UCSD-AML1 (cell line): ENCODE measurements at regions not wholly inside any gene's neighbourhood (a gene's known extent, or its start where the extent isn't known, plus 50 kb on each side); places are given as distances from the start of the nearest gene placed in this dataset.
"Not testable (repeated sequence)": the region's sequence is repeated elsewhere in the genome, so short reads cannot be mapped to it uniquely, and the experiment has no call there.

ENCODE experiments used
- DNase-seq: peaks from one replicate; lab custom pipeline; 2025; ENCODE audit not compliant: unreplicated experiment; lab: John Stamatoyannopoulos, UW

DNA sequence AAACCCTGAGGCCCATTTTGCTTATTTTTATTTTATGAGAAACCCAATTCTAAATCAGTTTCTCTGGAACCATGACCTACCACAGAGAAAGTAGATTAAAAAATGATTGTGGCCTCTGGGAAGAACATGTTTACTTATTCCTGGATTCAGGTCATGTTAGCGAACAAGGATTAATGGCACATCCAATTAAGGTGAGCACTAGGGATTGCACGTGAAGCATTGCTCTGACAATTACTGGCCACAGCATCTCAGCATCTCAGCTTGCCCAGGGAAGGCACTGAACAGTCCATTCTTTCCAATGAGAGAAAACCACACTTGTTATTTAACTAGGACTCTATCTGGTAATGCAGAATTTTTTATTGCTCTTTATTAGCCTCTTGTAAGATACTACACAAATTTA, 119.8 kb downstream of the ZNF330 start:
- DNase-seq = no peak

DNA sequence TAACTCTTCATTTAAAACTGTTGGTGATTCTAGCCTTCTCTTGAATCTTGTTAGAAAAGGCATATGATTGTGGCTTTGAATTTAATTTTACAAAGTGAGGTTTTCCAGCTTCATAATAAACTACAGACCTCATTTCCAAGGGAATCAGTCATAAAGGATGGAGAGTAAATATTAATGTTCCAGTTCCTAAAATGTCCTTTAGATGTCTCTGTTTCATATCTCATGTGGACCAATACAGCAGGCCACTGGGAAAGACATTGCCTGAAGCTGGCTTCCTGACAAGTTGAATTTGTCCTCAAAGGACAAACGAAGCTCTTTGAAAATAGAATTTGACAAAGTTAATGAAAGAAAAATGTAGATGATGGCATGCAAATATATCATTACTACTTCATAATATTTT, 125.4 kb downstream of the ZNF330 start:
- DNase-seq = no peak

DNA sequence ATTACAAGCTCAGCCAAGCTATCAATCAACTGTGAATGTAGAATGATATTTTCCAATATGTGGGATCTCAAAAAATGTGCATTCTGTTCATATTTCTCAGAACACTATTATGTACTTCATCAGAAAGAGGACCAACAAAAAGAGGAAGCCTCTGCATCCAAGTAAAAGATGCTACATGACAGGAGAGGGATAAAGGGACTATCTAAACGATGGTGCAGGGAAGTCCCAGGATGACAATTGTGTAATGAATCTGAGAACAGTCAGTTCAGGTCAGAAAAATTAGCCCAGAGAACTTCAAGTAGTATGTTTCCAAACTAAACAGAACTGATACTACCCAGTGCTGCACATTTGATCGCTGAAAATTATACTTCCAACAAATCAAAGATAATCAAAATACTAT, 127.0 kb downstream of the ZNF330 start:
- no peak for DNase-seq

DNA sequence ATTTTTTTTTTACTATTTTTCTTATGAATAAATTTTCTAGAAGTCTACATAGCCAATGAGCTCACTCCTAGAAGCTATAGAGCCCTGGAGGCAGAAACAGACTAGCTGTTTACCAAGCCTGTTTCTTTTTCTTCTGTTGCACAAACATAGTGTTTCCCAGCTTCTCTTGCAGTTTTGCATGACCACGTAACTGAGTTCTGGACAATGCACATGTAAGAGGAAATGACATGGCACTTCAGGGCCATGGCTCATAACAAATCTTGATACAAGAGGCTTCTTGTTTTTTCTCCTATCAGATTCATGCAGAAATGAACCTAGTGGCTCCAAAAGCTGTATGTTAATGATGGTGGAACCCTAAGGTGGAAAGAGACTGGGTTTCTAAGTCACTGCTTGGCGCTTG, 127.4 kb downstream of the ZNF330 start:
- no peak for DNase-seq

DNA sequence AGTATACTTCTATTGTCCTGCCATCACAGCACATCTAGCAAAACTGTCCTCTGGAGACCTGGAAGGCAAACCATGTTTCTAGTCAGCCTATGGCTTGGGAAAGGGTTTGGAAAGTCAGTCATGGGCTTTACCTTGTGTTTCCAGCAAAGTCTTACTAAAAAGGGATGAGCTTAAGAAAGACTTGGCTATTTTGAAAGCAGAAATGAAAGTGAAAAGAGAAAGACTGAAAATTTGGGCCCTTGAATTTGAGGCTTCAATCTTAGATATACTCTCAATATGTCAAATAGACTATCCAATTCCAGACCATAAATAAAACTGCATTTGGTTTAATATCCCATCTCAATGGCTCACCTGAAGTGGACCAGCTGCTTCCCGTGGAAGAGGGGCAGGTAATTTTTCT, 127.9 kb downstream of the ZNF330 start:
- no peak for DNase-seq

DNA sequence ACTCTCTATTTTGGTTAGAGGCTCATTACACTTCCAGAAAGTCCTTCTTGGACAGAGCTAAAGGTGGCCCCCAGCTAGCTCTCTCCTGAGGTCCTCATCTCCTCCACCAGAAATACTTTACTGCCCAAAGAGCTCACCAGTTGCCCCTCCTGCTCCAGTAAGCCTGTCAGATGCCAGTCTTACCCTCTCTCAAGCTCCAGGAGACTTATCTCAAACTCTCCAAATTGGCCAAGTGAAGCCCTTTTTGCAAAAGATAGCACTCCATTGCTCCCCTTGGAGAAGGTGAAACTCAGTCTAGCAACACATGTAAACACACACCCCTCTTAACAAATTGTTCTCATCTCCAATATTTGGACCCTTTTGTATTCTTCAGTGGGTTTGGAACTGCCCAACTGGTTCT, 128.5 kb downstream of the ZNF330 start:
- DNase-seq = no peak

DNA sequence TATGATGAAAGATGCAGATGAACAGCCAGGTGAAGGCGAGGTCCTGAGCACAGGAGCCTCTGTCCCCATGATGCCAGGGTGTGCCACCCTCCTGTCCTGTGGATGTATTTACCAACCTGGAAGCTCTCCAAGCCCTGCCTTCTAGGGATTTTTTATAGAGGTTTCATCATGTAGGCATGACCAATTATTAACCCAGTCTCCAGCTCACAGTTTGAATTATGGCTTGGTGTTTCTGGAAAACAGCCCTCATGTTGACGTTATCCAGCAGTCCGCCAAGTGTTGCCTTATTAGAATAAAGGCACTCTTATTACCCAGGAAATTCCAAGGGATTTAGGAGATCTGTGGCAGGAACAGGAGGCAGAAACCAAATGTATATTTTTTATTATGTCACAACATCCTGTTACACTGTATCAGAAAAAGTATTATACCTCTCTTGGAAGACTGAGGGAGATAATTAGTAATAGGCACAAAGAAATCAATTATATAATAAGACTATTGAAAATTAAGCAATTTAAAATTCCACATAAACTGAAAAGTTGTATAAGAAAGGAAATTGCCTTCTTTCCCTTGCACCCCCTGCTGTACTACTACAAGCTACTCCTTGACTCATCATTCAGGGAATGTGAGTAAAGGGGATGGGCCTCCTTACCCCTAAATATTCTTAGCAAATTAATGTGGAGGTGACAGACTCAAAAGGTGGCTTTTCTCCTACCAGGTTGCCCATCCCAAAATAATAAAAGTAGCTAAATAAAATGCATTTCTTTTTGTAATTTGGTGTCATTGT, 129.6 kb downstream of the ZNF330 start:
- DNase-seq = no peak

DNA sequence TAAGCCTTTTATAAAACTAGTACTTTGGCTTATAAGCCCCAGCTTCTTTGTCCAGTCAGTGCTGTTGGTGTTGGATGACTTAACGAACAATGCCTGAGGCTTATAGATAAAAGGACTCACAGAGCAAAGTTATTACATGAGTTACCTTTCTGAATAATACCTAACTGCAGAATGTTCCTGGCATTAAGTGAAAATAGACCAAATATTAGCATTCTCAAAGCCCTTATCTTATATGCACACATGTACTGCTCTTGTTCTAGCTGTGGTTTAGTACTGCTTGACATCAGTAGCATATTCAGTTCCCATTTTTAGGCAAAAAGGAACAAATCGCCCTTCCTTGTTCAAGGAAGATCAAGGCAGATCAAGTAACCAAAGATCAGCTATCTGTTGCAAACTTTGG, 131.6 kb downstream of the ZNF330 start:
- DNase-seq = no peak

DNA sequence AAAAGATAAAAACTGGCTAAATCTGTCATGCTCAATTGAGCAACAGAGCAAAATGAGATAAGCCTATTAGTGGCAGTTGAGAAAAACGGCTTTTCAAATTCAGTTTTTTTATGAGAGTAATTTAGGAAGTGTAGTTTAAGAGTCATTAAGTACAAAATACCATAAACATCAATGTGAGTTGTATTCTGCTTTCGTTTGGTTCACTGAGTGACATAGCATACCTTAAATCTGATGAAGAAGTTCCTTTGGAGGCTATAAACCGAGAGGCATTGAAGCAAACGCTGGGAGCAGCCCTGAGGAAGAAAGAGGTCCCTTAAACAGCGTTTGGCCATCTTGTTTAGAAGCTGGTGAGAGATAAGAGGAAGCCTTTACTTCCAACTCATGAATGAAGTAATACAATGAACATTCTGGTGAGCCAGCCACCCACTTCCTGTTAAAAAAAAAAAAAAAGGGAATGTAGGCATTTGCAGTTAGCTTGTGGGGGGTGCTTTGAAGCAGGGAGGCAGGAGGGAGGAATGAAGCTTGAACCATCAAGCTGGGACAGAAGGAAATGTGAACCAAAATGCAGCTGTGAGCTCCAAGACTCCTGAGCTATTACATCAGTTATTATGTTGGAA, 132.3 kb downstream of the ZNF330 start:
- DNase-seq = no peak

DNA sequence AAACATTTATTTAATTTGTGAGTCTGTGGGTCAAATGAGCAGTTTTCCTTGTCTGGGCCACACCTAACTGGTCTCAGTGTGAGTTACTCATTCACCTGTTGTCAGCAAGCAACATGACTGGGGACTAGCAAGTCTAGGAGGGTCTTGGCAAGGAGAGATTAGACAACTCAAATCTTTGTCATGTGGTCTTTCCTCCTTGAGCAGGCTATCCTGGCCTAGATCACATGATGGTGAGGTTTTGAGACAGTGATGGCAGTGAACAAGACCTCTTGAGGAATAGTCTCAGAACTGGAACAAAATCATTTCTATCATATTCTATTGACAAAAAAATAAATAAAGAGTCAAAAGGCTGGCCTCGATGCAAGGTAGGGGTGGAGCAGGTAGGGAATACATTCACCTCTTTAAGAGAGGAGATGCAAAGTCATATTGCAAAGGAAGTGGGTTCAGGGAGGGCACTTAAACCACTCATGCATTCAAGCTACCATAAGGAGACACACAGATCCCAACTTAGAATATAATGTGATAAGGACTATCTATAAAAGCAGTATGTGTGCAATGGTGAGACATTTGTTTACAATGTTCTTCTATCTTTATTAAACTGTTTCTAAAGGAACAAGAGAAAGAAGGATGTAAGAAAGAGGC, 135.7 kb downstream of the ZNF330 start:
- no peak for DNase-seq

DNA sequence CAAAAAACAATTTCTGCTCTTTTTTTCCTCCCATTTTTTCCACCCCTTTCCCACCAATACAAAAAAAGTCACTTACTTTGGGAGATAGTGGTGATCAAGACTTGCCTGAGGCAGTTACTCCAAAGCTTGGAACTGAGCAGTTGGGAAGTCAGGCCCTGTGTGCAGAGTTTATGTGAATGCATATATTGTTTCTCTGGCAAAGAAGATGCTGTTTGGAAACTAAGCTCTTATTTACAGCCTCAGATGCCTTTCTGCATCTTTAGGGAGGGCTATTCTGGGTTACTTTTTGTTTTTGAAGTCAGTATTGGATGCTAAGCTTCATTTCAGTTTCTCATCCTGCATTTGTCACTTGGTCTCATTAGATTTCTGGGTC, 136.3 kb downstream of the ZNF330 start:
- DNase-seq = no peak

DNA sequence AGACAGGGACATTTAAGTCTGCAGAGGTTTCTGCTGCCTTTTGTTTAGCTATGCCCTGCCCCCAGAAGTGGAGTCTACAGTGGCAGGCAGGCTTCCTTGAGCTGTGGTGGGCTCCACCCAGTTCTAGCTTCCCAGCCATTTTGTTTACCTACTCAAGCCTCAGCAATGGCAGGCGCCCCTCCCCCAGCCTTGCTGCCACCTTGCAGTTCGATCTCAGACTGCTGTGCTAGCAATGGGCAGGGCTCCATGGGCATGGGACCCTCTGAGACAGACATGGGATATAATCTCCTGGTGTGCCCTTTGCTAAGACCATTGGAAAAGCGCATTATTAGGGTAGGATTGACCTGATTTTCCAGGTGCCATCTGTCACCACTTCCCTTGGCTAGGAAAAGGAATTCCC, 147.5 kb downstream of the ZNF330 start:
- not testable (repeated sequence) for DNase-seq

DNA sequence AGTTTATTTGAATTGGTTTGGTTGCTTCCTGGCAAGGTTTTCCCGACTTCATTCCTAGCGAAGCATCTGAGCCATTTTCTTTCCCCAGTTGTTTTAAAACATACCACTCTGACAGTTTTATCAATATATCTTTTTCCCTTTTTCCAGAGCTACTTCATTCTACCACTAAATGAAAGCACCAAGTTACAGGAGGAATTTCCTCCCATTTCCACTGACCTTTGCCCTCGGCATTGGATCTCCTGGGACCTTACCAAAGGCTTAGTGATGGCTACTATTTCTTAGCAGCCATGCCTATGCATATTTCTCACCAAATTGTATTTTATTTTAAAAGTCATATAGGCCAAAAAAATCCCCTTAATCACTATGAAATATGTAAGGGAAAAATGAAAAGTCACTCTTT, 150.5 kb downstream of the ZNF330 start:
- no peak for DNase-seq

DNA sequence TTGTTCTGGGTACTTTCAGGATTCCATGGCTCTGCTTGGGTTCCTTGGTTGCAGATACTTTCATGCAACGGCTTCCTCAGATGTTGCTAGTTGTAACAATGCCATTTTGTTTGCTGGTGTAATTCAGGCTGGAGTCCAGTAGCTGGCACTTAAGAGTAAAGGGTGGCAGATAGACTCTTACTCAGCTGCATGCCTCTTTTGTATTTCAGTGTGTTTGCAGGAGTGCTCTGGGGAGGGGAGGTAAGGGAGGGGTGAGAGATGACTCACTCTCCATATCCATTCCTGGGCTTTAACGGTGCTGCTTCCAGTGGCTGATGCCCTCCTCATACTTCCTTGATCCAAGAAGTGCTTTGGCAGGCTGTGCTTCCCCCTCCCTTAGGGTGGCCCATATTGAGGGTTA, 155.2 kb downstream of the ZNF330 start:
- DNase-seq = no peak

DNA sequence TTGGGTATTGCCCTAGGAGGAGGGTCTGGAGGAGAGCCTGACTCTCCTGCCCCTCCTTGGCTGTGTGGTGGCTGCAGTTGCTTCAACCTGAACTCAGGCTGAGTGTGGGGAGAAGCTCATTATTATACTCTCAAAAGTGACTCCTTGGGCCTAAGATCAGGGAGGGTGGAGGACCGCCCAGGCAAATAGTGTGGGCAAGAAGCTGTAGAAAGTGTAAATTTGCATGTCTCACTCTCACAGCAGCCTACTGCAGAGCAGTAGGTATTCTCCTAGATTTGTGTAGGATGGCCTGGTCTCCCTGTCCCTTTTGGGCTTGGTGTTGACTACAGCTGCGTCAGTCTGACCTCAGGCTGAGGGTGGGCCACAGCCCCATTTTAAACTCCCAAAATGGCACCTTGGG, 156.1 kb downstream of the ZNF330 start:
- no peak for DNase-seq

DNA sequence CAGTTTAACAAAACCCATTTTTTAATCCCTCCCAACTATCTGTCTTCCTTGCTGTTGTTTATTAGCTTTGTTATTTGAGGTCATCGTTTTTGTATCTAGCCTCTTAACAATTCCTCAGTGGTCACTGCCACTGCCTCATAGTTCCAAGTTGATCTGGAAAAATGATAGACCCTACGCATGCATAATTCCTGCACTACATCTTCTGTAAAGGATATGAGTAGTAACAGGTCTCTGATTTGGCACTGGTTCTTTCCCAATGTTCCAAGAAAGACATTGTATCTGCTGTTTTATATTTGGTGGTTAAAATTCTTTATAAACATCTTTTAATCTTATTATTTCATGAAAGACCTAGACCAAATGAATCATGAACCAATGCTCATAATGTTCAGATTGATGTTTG, 166.6 kb downstream of the ZNF330 start:
- DNase-seq = no peak

DNA sequence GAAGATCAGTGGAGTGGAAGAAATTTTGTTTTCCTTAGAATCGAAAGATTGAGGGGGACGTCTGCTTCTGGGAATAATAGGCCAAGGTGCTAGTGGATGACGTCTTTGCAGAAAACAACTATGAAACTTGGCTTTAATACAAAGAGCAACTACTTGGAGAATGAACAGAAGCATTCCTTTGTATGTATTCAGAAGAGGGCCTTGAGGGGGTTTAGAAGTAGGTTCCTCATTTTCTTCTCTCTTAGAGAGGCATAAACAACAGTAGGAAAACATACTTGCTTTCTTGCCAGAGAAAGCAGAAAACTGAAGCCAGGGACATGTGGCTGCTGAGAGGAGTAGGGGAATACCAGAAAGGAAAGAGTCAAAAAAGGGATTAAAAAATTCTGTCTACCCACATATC, 167.8 kb downstream of the ZNF330 start:
- DNase-seq = no peak

DNA sequence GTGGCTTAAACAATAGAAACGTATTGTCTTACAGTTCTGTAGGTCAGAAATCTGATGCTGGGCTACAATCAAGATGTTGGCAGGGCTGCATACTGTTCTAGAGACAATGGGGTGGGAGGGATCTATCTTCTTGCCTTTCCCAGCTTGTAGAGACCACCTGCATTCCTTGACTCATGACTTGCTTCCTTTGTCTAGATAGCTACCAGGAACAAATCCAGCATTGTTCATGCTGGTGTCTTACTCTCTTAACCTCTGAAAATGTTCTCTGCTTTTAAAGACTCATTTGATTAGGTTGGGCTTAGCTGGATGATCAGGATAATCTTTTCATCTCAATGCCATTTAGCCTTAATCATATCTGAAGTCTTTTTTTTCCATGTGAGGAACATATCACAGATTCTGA, 169.0 kb downstream of the ZNF330 start:
- DNase-seq = no peak

DNA sequence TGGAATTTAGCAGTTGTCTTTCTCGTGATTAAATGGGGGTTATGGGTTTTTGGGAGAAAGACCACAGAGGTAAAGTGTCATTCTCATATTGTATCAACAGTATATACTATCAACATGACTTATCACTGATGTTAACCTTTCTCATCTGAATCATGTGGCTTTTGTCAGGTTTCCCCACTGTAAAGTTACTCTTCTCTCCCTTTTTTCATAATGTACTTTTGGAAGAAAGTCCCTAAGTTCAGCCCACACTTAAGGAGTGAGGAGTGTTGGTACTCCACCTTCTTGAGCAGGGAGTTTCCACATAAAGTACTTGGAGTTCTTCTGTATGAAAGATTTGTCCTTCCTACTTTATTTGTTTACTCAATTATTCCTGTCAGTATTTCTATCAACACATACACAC, 169.9 kb downstream of the ZNF330 start:
- DNase-seq = no peak

DNA sequence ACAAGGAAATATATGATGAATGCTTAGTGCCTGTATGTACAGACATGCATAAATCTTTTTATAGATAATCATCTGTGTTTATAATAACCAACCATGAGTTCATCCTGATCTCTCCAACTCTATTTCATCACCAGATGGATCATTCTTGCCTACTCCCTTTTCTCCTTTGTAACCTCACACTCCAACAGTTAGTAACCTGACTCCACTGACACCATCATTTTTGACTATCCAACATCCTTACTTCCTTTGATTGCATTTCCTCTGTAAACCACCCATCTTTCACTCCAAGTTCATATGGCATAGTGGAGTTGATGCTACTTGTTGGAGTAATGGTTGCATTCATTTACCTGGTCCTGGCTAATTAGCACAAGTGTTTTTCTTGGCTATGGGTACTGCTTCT, 170.6 kb downstream of the ZNF330 start:
- no peak for DNase-seq

DNA sequence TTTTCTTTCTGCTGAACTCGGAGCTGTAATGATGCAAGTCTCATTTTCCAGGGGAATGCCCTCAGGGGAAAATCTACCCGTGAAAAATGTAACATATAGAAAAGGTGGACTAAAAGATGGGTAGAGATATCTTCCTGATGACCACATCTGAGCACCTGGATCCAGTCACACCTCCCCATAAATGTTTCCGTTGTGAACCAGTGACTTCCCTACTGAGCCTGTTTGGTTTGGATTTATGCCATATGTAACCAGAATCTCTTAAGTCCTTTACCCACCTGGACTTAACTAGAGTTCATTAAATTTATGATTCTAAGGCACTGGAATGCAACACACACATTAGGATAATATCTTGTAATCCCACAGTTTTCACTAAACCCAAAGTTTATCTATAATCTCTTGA, 171.1 kb downstream of the ZNF330 start:
- DNase-seq = no peak

DNA sequence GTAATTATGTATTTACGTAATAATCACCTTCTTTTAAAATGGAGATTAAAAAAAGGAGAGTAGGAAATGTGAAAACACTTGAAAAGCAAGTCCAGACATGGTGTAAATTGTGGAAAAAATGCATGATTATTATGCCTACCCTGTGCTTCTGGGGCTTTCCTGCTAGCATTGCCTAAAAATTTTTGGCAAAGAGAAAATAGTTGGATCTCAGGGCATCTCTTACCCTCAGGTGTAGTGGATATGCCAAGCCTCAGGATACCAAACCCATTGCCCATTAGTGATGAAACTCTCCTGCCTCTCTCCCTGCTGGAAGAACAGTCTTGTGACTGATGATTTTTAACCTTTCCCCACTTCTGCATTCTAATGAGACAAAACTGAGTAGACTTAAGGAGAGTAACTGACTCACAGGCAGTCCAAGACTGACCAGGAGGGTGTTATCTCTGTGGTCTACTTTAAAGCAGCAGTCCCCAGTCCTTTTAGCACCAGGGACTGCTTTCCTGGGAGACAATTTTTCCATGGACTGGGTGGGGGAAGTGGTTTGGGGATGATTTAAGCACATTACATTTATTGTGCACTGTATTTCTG, 174.6 kb downstream of the ZNF330 start:
- DNase-seq = no peak
